ENCODE measurements at regions not wholly inside any gene's neighbourhood (a gene's known extent, or its start where the extent isn't known, plus 50 kb on each side); places are given as distances from the start of the nearest gene placed in this dataset.
A peak's percentile ranks its signal among the peaks of the same experiment; 100 is the strongest.

DNA sequence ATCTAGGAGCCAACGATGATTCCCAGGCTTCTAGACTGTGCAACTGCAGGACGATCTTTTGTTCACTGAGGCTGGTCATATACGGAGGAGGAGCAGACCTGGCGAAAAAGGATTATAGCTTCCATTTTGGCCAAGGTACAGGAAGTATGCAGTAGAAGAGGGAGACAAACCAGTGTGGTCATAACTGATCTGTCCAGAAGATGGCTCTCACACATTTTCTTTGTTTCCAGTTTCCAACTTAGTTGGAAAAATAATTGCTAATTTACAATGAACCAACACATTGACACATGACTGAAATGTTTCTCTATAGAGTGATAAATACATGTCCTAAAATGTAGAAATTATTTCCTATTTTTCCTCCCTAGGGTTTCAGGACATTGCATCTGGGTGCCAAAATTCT is 364.1 kb upstream of the BTBD3 start:
- Histone ChIP-seq H2AFZ (ENCODE audit: low read depth, low read length) (no peak overlapping the region), H3K9me3 (ENCODE audit: insufficient read depth, low read length) (no peaks in the 10 kb centered on the region), H4K20me1 (ENCODE audit: insufficient read depth, low read length) (no peaks in the 10 kb centered on the region), H3K9ac (ENCODE audit: low read length) (no peak overlapping the region), H3K4me1 (ENCODE audit: low read length) (no peaks in the 10 kb centered on the region), H3K4me2 (ENCODE audit: low read length) (no peak overlapping the region), H3K4me3 (ENCODE audit: low read length) (no peak overlapping the region), H3K27ac (ENCODE audit: low read length) (no peak overlapping the region), H3K36me3 (replicated peaks; ENCODE audit: low read depth, low read length) (no peaks in the 10 kb centered on the region), H3K27me3 (ENCODE audit: low read depth, low read length) (peaks cover 5% of the 10 kb centered on the region), H3K79me2 (ENCODE audit: low read length) (no peaks in the 10 kb centered on the region)
- TF ChIP-seq, protein P1, sequence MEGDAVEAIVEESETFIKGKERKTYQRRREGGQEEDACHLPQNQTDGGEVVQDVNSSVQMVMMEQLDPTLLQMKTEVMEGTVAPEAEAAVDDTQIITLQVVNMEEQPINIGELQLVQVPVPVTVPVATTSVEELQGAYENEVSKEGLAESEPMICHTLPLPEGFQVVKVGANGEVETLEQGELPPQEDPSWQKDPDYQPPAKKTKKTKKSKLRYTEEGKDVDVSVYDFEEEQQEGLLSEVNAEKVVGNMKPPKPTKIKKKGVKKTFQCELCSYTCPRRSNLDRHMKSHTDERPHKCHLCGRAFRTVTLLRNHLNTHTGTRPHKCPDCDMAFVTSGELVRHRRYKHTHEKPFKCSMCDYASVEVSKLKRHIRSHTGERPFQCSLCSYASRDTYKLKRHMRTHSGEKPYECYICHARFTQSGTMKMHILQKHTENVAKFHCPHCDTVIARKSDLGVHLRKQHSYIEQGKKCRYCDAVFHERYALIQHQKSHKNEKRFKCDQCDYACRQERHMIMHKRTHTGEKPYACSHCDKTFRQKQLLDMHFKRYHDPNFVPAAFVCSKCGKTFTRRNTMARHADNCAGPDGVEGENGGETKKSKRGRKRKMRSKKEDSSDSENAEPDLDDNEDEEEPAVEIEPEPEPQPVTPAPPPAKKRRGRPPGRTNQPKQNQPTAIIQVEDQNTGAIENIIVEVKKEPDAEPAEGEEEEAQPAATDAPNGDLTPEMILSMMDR (IDR thresholded peaks at IDR 0.05; ENCODE audit: low read depth, low read length): peak; percentile 37
- TF ChIP-seq EZH2phosphoT487 (IDR thresholded peaks at IDR 0.05; ENCODE audit: low read depth): no peak

DNA sequence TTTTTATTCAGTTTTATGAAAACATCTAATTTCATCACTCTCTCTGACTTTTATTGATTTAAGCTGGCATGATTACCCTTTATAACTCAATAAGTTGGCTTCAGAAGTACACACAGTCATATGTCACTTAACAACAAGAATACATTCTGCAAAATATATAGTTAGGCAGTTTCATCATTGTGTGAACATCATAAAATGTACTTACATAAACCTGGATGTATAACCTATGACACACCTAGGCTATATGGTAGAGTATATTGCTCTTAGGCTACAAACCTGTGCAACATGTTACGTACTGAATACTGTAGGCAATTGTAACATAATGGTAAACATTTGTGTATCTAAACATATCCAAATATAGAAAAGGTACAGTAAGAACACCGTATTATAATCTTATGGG is 362.2 kb upstream of the BTBD3 start:
- no peaks in the 10 kb centered on the region for H3K36me3 ChIP-seq (replicated peaks; ENCODE audit: low read depth, low read length)
- H3K4me1 ChIP-seq (ENCODE audit: low read length): no peaks in the 10 kb centered on the region
- H4K20me1 ChIP-seq (ENCODE audit: insufficient read depth, low read length): no peaks in the 10 kb centered on the region
- H3K4me2 ChIP-seq (ENCODE audit: low read length): no peak overlapping the region
- H3K4me3 ChIP-seq (ENCODE audit: low read length): no peak overlapping the region
- H3K27ac ChIP-seq (ENCODE audit: low read length): no peak overlapping the region
- H3K9me3 ChIP-seq (ENCODE audit: insufficient read depth, low read length): no peaks in the 10 kb centered on the region
- no peaks in the 10 kb centered on the region for H3K79me2 ChIP-seq (ENCODE audit: low read length)
- H2AFZ ChIP-seq (ENCODE audit: low read depth, low read length): no peak overlapping the region
- no peaks in the 10 kb centered on the region; the same call in 1 of the 2 replicates for H3K27me3 ChIP-seq (ENCODE audit: low read depth, low read length)
- H3K9ac ChIP-seq (ENCODE audit: low read length): no peak overlapping the region
- no peak for TF ChIP-seq EZH2phosphoT487 (IDR thresholded peaks at IDR 0.05; ENCODE audit: low read depth)
- TF ChIP-seq, protein P1 (IDR thresholded peaks at IDR 0.05; ENCODE audit: low read depth, low read length): no peak

DNA sequence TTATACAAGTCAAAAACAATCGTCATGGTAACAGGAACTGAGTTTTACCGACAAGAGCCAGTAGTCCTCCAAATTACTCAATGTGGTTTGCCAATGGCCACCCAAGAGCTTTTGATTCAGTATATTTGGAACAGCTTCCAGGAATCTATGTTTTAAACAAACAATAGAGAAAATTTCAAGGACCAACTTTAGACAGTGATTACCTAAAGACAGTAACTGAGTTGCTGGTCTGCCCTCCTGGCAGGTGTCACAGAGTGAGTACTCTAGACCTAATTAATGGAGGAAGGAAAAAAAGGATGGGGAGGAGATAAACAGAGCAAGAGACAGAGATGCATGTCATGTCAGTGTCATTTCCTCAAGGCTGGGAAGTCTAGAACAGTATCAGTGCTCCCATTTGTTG is 361.3 kb upstream of the BTBD3 start:
- H3K4me2 ChIP-seq (ENCODE audit: low read length): no peak overlapping the region
- H4K20me1 ChIP-seq (ENCODE audit: insufficient read depth, low read length): no peaks in the 10 kb centered on the region
- TF ChIP-seq, protein P1 (IDR thresholded peaks at IDR 0.05; ENCODE audit: low read depth, low read length): no peak
- no peak for TF ChIP-seq EZH2phosphoT487 (IDR thresholded peaks at IDR 0.05; ENCODE audit: low read depth)
- H3K9ac ChIP-seq (ENCODE audit: low read length): no peak overlapping the region
- no peaks in the 10 kb centered on the region for H3K4me1 ChIP-seq (ENCODE audit: low read length)
- H3K4me3 ChIP-seq (ENCODE audit: low read length): no peak overlapping the region
- no peak overlapping the region for H2AFZ ChIP-seq (ENCODE audit: low read depth, low read length)
- H3K27ac ChIP-seq (ENCODE audit: low read length): no peak overlapping the region
- no peaks in the 10 kb centered on the region for H3K9me3 ChIP-seq (ENCODE audit: insufficient read depth, low read length)
- no peaks in the 10 kb centered on the region; the same call in 1 of the 2 replicates for H3K27me3 ChIP-seq (ENCODE audit: low read depth, low read length)
- no peaks in the 10 kb centered on the region for H3K36me3 ChIP-seq (replicated peaks; ENCODE audit: low read depth, low read length)
- H3K79me2 ChIP-seq (ENCODE audit: low read length): no peaks in the 10 kb centered on the region

DNA sequence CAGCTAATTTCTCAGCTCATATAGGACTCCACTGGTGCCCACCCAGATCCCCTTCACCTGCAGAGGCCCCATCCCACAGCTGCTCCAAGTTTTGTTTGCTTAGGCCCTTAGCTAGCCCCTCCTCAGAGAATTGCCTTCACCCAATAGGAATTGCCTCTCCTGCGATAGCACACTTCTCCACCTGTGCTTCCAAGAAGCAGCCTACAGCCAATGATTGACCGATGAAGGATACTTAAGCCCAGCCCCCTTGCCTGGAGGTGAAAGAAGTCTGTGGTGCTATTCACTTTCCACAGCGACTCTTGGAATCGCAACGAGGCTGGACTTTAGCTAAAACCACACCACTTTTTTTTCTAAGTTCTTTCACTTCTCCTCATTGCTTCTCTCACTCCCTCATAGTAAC is 353.2 kb upstream of the BTBD3 start:
- Histone ChIP-seq H3K4me1 (ENCODE audit: low read length) (no peaks in the 10 kb centered on the region), H3K27ac (ENCODE audit: low read length) (no peak overlapping the region), H3K4me3 (ENCODE audit: low read length) (no peak overlapping the region), H3K9ac (ENCODE audit: low read length) (no peak overlapping the region), H3K4me2 (ENCODE audit: low read length) (no peak overlapping the region), H4K20me1 (ENCODE audit: insufficient read depth, low read length) (no peaks in the 10 kb centered on the region), H3K9me3 (ENCODE audit: insufficient read depth, low read length) (no peaks in the 10 kb centered on the region), H3K36me3 (replicated peaks; ENCODE audit: low read depth, low read length) (no peaks in the 10 kb centered on the region), H2AFZ (ENCODE audit: low read depth, low read length) (no peak overlapping the region), H3K27me3 (ENCODE audit: low read depth, low read length) (0 out of 2 replicates have a peak, but pooled peaks cover 5% of the 10 kb centered on the region), H3K79me2 (ENCODE audit: low read length) (no peaks in the 10 kb centered on the region)
- TF ChIP-seq EZH2phosphoT487 (IDR thresholded peaks at IDR 0.05; ENCODE audit: low read depth): no peak
- TF ChIP-seq, protein P1 (IDR thresholded peaks at IDR 0.05; ENCODE audit: low read depth, low read length): no peak

All from OCI-LY3 (cell line).